LNCAP (cell line): ENCODE measurements at regions not wholly inside any gene's neighbourhood (a gene's known extent, or its start where the extent isn't known, plus 50 kb on each side); places are given as distances from the start of the nearest gene placed in this dataset.

Experiments
- CTCF ChIP-seq: fragments of 450-650 bp; IDR thresholded peaks from 2 replicates; pipeline ENCODE4 v1.5.1; 2017; ENCODE audit warnings: mild to moderate bottlenecking

- TF ChIP-seq CTCF = no peak
Measured at GRCh38 chr3:5047764-5048419, 68.7 kb downstream of the BHLHE40 start.

GRCh38 chr3:5051772-5052171, 70.3 kb upstream of the ARL8B start:
- TF ChIP-seq CTCF = no peak

GRCh38 chr3:5052247-5052646, 69.8 kb upstream of the ARL8B start:
- no peak for TF ChIP-seq CTCF

GRCh38 chr3:5053021-5053831, 68.9 kb upstream of the ARL8B start:
- no peak for TF ChIP-seq CTCF

- no peak for TF ChIP-seq CTCF
Measured at GRCh38 chr3:5054098-5054497, 68.0 kb upstream of the ARL8B start.

- no peak for TF ChIP-seq CTCF
Measured at GRCh38 chr3:5055357-5056110, 66.6 kb upstream of the ARL8B start.

- TF ChIP-seq CTCF = no peak
Measured at GRCh38 chr3:5056111-5056391, 66.0 kb upstream of the ARL8B start.
